H1 (cell line): ENCODE measurements at regions not wholly inside any gene's neighbourhood (a gene's known extent, or its start where the extent isn't known, plus 50 kb on each side); places are given as distances from the start of the nearest gene placed in this dataset.

Source experiments
- CTCF ChIA-PET: fragments of 300-600 bp; sonication (Branson Sonifier 250); formaldehyde crosslinking; loops from one replicate; lab custom pipeline; 2021; ENCODE audit not compliant: partially characterized antibody; lab: Charles Lee
- POLR2A ChIA-PET: fragments of 300-600 bp; sonication (Branson Sonifier 250); formaldehyde crosslinking; loops from one replicate; lab custom pipeline; 2021; ENCODE audit warnings: inconsistent platforms; ENCODE audit not compliant: partially characterized antibody; lab: Charles Lee
- DNase-seq, 2 experiments: peaks; one replicate each; pipeline versions ENCODE4 v3.0.0 to v3.0.0-alpha.2; 2010 to 2022; ENCODE audit warnings: low spot score in 2 of 2, low read depth in 1 of 2, mixed read lengths in 1 of 2
- FAIRE-seq: peaks from 2 replicates; lab custom pipeline; 2011; peaks lifted over from hg19 to GRCh38; lab: Jason Lieb, UNC
- H2AFZ ChIP-seq: 2 replicates; pipeline ENCODE4 v1.8.1; 2012; ENCODE audit warnings: low read length, inconsistent platforms
- H2AK5ac ChIP-seq: 2 replicates; pipeline ENCODE4 v1.6.1; 2013; ENCODE audit warnings: low read depth, low read length
- H2BK120ac ChIP-seq: replicated peaks from 2 replicates; pipeline ENCODE3; 2013; ENCODE audit warnings: low read depth, low read length, inconsistent platforms
- H2BK12ac ChIP-seq: 2 replicates; pipeline ENCODE4 v1.6.1; 2013; ENCODE audit warnings: low read depth, low read length
- H2BK15ac ChIP-seq: 2 replicates; pipeline ENCODE4 v1.6.1; 2013; ENCODE audit warnings: low read length
- H2BK20ac ChIP-seq: 2 replicates; pipeline ENCODE4 v1.6.1; 2013; ENCODE audit warnings: low read length
- H2BK5ac ChIP-seq: 2 replicates; pipeline ENCODE4 v1.6.1; 2013; ENCODE audit warnings: low read depth, low read length
- H3K14ac ChIP-seq: 2 replicates; pipeline ENCODE4 v1.6.1; 2013; ENCODE audit warnings: inconsistent platforms; ENCODE audit not compliant: insufficient read length
- H3K18ac ChIP-seq: 2 replicates; pipeline ENCODE4 v1.6.1; 2013; ENCODE audit warnings: low read length; ENCODE audit errors: extremely low read depth
- H3K23ac ChIP-seq: 2 replicates; pipeline ENCODE4 v1.6.1; 2013; ENCODE audit warnings: inconsistent platforms; ENCODE audit not compliant: insufficient read length
- H3K23me2 ChIP-seq: 2 replicates; pipeline ENCODE4 v1.6.1; 2013; ENCODE audit warnings: low read depth, low read length
- H3K27ac ChIP-seq: 2 replicates; pipeline ENCODE4 v1.6.1; 2011; ENCODE audit warnings: low read depth, low read length, inconsistent platforms
- H3K27me3 ChIP-seq, 4 experiments: replicated peaks in 1 of 4; 1 replicate in 1 of 4; 2 replicates in 3 of 4; pipeline versions ENCODE4 v1.6.1 to v1.8.1; 2011 to 2013; ENCODE audit warnings: low read length in 3 of 4, mild to moderate bottlenecking in 3 of 4, inconsistent platforms in 2 of 4, mixed read lengths in 2 of 4, moderate library complexity in 1 of 4; ENCODE audit not compliant: control insufficient read depth in 3 of 4, insufficient read depth in 3 of 4; ENCODE audit errors: extremely low read depth in 1 of 4
- H3K36me3 ChIP-seq, 4 experiments: 2 replicates each; pipeline versions ENCODE4 v1.6.1 to v1.8.1; 2011 to 2013; ENCODE audit warnings: mild to moderate bottlenecking in 4 of 4, low read length in 3 of 4, moderate library complexity in 2 of 4, control low read depth in 1 of 4, inconsistent platforms in 1 of 4; ENCODE audit not compliant: insufficient read depth in 4 of 4, control insufficient read depth in 2 of 4
- H3K4ac ChIP-seq: replicated peaks from 2 replicates; pipeline ENCODE3; 2013; ENCODE audit warnings: low read length, low read depth, mixed read lengths, inconsistent platforms; ENCODE audit not compliant: insufficient read length
- H3K4me1 ChIP-seq, 4 experiments: replicated peaks in 1 of 4; 1 replicate in 1 of 4; 2 replicates in 3 of 4; pipeline versions ENCODE4 v1.6.1 to v1.8.1; 2011 to 2013; ENCODE audit warnings: low read length in 3 of 4, inconsistent platforms in 2 of 4, mixed read lengths in 1 of 4; ENCODE audit not compliant: insufficient read depth in 4 of 4, control insufficient read depth in 3 of 4
- H3K4me2 ChIP-seq, 2 experiments: 2 replicates each; pipeline versions ENCODE4 v1.6.1 to v1.8.1; 2011 to 2013; ENCODE audit warnings: low read depth in 2 of 2, low read length in 2 of 2, control low read depth in 1 of 2, inconsistent platforms in 1 of 2, mild to moderate bottlenecking in 1 of 2; ENCODE audit not compliant: insufficient read depth in 1 of 2
- H3K4me3 ChIP-seq, 4 experiments: fragments of 200-600, 300-600 bp in 1 of 4; sonication (generic), shearing (Covaris generic), sonication (Bioruptor Twin) in 1 of 4; 2 replicates each; pipeline versions ENCODE4 v1.5.1 to v1.8.1; 2011 to 2016; ENCODE audit warnings: low read length in 4 of 4, low read depth in 3 of 4, control low read depth in 2 of 4, inconsistent platforms in 2 of 4, mild to moderate bottlenecking in 2 of 4, mixed read lengths in 1 of 4, moderate library complexity in 1 of 4; ENCODE audit not compliant: insufficient read depth in 2 of 4; ENCODE audit errors: extremely low read depth in 1 of 4
- H3K56ac ChIP-seq: replicated peaks from 2 replicates; pipeline ENCODE3; 2013; ENCODE audit warnings: low read depth, mild to moderate bottlenecking, mixed read lengths, low read length, inconsistent platforms; ENCODE audit not compliant: insufficient read length
- H3K79me1 ChIP-seq: 2 replicates; pipeline ENCODE4 v1.6.1; 2013; ENCODE audit warnings: low read depth, low read length, control low read depth
- H3K79me2 ChIP-seq, 2 experiments: 2 replicates each; pipeline versions ENCODE4 v1.6.1 to v1.8.1; 2012 to 2013; ENCODE audit warnings: low read length in 2 of 2, mild to moderate bottlenecking in 2 of 2, inconsistent platforms in 1 of 2; ENCODE audit not compliant: insufficient read depth in 2 of 2, control insufficient read depth in 1 of 2
- H3K9ac ChIP-seq, 4 experiments: replicated peaks in 1 of 4; 1 replicate in 1 of 4; 2 replicates in 3 of 4; pipeline versions ENCODE4 v1.6.1 to v1.8.1; 2011 to 2013; ENCODE audit warnings: low read depth in 3 of 4, low read length in 3 of 4, control low read depth in 2 of 4, mild to moderate bottlenecking in 2 of 4, moderate library complexity in 2 of 4, inconsistent platforms in 1 of 4; ENCODE audit errors: extremely low read depth in 1 of 4
- H3K9me3 ChIP-seq, 2 experiments: 2 replicates each; pipeline versions ENCODE4 v1.6.1 to v1.8.1; 2012 to 2013; ENCODE audit warnings: mild to moderate bottlenecking in 2 of 2, moderate library complexity in 2 of 2, control low read depth in 1 of 2, inconsistent platforms in 1 of 2, low read depth in 1 of 2, low read length in 1 of 2, mixed read lengths in 1 of 2; ENCODE audit not compliant: insufficient read depth in 2 of 2
- H4K20me1 ChIP-seq, 2 experiments: replicated peaks in 1 of 2; 2 replicates each; pipeline versions ENCODE3 to v1.8.1; 2011 to 2013; ENCODE audit warnings: inconsistent platforms in 2 of 2, low read length in 2 of 2, mild to moderate bottlenecking in 1 of 2; ENCODE audit not compliant: insufficient read depth in 2 of 2, control insufficient read depth in 1 of 2
- H4K5ac ChIP-seq: 2 replicates; pipeline ENCODE4 v1.6.1; 2013; ENCODE audit warnings: low read length, low read depth, mixed read lengths, inconsistent platforms; ENCODE audit not compliant: insufficient read length
- H4K8ac ChIP-seq: 2 replicates; pipeline ENCODE4 v1.8.0; 2013; ENCODE audit warnings: mild to moderate bottlenecking, moderate library complexity, low read length, inconsistent platforms; ENCODE audit not compliant: insufficient read depth; ENCODE audit errors: extremely low read depth
- H4K91ac ChIP-seq: replicated peaks from 2 replicates; pipeline ENCODE3; 2013; ENCODE audit warnings: low read length, mixed read lengths, inconsistent platforms; ENCODE audit not compliant: insufficient read length
- CHD2 ChIP-seq: IDR thresholded peaks from 2 replicates; pipeline ENCODE4 v1.6.1; 2012; ENCODE audit warnings: low read length, improper control_type of control experiment
- MAFK ChIP-seq: IDR thresholded peaks from 2 replicates; pipeline ENCODE4 v1.6.1; 2012; ENCODE audit warnings: low read depth, mild to moderate bottlenecking, improper control_type of control experiment, low read length
- POLR2AphosphoS5 ChIP-seq: IDR thresholded peaks from 2 replicates; pipeline ENCODE4 v1.6.1; 2011; ENCODE audit warnings: low read depth, low read length
- SP4 ChIP-seq: IDR thresholded peaks from 2 replicates; pipeline ENCODE4 v1.6.1; 2012; ENCODE audit warnings: low read length, inconsistent platforms
- WGBS, 2 experiments: shearing (Covaris generic) in 1 of 2; methylation state at CpG; one replicate each; pipeline versions ENCODE4 v1.1.6 to v1.1.7; 2013 to 2015; ENCODE audit warnings: low lambda C conversion rate in 2 of 2, mixed read lengths in 2 of 2, inconsistent platforms in 1 of 2, low coverage in 1 of 2, missing lambda C conversion rate in 1 of 2; ENCODE audit not compliant: insufficient replicate concordance in 2 of 2, insufficient coverage in 1 of 2, insufficient read length in 1 of 2; ENCODE audit errors: extremely low coverage in 1 of 2, missing lambda C conversion rate in 1 of 2; 5-methylcytosine and 5-hydroxymethylcytosine counted together
- TF ChIP-seq, protein P1 (sequence below): IDR thresholded peaks from 2 replicates; pipeline ENCODE4 v1.6.1; 2011; ENCODE audit warnings: low read depth, mild to moderate bottlenecking, low read length; ENCODE audit not compliant: insufficient read depth

DNA sequence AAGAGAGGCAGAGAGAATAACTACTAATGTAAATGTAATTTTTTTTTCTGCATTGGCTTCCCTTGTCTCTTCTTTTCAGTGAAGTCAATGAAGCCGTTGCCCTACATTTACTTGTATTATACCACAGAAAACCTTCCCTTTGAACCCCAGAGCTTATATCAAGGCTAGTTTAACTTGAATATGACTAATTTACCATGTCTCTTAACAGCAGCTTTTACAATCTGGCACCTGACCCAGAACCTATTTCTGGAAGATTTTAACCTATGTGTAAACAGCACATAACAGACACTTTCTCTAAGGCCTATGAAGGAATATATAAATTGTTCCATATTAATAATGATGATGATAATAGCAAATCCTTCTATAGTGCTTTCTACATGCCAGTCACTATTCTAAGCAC, 580.5 kb upstream of the NXPH2 start:
- H3K9ac ChIP-seq, result no peak overlapping the region
- no peak overlapping the region for H3K23ac ChIP-seq
- no peaks in the 10 kb centered on the region for H3K9me3 ChIP-seq
- H4K8ac ChIP-seq, result no peak overlapping the region
- H4K20me1 ChIP-seq, result no peaks in the 10 kb centered on the region
- no peak overlapping the region for H2BK20ac ChIP-seq
- CTCF ChIA-PET, result no interaction called here
- H2BK12ac ChIP-seq, result no peak overlapping the region
- POLR2A ChIA-PET, result no interaction called here
- H4K5ac ChIP-seq, result no peak overlapping the region
- H3K4me2 ChIP-seq, result no peak overlapping the region
- H3K79me1 ChIP-seq, result no peaks in the 10 kb centered on the region
- FAIRE-seq (no peak), DNase-seq (no peak)
- no peak overlapping the region for H3K18ac ChIP-seq
- H3K27me3 ChIP-seq, result no peaks in the 10 kb centered on the region
- no peak overlapping the region for H2AFZ ChIP-seq
- H2BK5ac ChIP-seq, result no peak overlapping the region
- no peak overlapping the region for H3K4ac ChIP-seq
- H3K14ac ChIP-seq, result no peak overlapping the region
- no peak overlapping the region for H3K27ac ChIP-seq
- H3K56ac ChIP-seq, result no peak overlapping the region
- no peak overlapping the region for H4K91ac ChIP-seq
- H3K36me3 ChIP-seq, result no peaks in the 10 kb centered on the region
- H2BK120ac ChIP-seq, result no peak overlapping the region
- no peak overlapping the region for H2BK15ac ChIP-seq
- H2AK5ac ChIP-seq, result no peak overlapping the region
- WGBS, 2 experiments, result 87% methylated on average over 1 of the region's 1 CpG; no CpG with 5 or more reads in 1 of the 2 experiments
- no peaks in the 10 kb centered on the region for H3K79me2 ChIP-seq
- no peaks in the 10 kb centered on the region for H3K4me1 ChIP-seq
- no peaks in the 10 kb centered on the region; the same call in 1 of the 2 replicates for H3K23me2 ChIP-seq
- no peak for TF ChIP-seq MAFK
- TF ChIP-seq CHD2, result no peak
- no peak for TF ChIP-seq POLR2AphosphoS5
- TF ChIP-seq, protein P1, sequence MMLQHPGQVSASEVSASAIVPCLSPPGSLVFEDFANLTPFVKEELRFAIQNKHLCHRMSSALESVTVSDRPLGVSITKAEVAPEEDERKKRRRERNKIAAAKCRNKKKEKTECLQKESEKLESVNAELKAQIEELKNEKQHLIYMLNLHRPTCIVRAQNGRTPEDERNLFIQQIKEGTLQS, result no peak
- TF ChIP-seq SP4, result no peak
- H3K4me3 ChIP-seq, result no peak overlapping the region
